ENCODE measurements at regions not wholly inside any gene's neighbourhood (a gene's known extent, or its start where the extent isn't known, plus 50 kb on each side); places are given as distances from the start of the nearest gene placed in this dataset.
A peak's percentile ranks its signal among the peaks of the same experiment; 100 is the strongest.

DNA sequence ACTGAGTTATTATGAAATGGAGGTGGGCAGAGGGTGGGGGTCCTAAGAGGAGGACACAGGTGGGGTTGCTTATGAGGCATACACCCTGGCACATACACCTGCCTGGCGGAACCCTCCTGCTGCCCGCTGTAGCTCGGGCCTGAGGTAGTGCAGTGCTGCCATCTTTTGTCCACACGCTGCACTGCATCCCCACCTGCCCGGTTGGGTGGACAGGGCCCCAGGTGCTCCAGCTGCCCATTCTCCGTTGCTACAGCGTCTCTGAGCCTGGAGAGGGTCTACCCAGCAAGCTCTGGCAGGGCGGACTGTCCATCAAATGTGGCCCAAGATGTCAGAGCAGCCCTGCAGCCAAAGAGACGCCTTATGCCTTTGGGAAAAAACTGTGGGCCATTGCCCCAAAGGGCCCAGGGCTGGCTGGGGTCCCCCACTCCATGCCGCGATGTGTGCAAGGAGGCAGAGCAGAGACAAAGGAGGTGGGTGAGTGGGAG, 131.2 kb downstream of the BUD13 start:
- no peak for DNase-seq

DNA sequence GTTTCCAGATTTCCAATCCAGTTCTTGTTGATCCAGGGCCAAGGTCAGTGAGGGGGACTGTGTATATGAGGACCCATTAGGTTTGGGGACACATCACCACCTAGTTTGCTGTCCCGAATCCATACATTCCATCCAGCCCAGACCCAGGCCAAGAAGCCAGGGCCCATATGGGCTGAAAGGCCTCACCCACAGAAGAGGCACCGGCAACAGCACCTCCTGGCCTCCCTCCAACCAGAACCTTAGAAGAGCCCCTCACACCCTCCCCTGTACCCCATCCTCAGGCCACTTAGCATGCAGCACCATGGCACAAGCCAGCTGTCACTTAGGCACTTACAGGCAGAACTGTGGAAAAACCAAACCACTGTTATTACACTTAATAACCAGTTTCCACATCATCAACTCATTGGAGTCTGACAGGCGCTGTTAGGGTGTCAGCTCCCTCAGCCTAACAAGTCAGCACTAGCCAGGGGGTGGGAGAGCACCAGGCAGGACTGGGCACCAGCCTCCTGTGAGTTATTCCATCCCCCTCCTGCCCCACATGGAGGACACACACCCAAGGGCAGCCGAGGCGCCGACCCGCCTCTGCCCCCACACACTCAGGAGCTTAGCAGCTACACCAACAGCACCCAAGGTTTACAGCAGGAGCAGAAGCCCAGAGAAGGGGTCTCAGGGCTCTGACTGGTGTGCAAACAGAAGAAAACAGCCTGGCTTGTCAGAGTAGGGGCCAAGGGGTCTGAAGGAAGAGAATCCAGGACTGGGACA, 132.0 kb downstream of the BUD13 start:
- no peak for DNase-seq

DNA sequence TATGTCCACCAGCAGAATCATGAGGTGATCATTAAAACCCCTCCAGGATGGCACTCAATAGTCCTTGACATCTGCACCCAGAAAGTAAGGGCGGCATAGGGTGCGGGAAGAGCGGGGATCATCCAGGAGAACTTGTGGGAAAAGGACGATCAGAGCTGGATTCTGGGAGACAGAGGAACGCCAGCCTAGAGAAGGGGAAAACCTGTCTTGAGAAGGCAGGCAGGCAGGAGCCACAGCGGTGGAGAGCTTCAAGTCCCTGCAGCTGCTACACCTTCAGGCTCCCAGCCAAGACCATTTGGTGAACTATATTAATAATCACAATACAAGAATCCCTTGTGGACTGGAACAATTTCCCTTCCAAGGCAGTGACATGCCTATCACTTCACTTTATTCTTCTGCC, 134.3 kb downstream of the BUD13 start:
- DNase-seq: no peak

DNA sequence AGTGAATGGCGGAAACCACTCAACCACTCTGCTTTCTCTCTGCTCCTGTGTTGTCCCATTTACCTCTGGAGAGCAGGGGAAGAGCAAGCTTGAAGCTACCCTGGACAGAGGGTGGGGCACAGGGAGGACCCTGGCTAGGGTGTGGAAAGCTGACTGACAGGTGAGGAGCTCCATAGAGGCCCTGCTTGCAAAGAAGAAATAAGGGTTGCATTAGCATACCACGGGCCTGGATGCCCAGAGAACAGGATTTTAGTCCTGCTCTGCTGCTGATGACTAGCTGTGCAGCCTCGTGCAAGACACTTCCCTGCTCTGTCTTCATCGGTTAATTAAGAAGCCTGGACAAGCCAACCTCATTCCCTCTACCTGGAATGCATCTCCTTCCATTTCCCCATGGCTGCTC, 135.0 kb downstream of the BUD13 start:
- no peak for DNase-seq

DNA sequence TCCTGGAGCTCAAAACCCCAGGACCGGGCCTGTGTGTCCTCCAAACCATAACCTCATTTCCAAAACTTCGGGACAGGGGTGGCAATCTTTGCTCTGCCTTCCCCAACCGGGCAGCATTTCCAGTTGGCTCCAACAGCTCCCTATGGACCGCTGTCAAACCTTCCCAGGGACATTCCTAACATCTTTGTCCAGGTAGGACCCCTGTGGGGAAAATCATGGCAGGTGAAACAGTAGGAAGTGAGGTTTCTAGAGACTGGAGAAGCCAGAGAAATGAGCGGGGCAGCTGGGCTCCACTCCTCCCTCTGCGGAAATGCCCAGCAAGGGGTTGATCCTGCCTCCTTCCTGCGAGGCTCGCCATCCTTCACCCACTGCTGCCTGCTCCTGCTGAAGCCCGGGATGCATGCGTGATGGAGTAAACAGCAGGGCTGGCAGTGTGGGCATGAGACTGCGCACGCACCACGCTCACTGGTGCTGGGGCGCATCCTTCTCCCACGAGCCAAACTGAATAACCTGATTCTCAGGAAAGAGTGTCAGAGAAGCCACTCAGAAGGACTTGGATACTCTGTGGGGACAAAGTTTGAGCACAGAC, 136.4 kb downstream of the BUD13 start:
- DNase-seq: no peak

- DNase-seq: no peak
Measured at GRCh38 chr11:116631201-116631600, 141.6 kb downstream of the BUD13 start.

- DNase-seq: no peak
Measured at GRCh38 chr11:116618461-116618860, 154.3 kb downstream of the BUD13 start.

DNA sequence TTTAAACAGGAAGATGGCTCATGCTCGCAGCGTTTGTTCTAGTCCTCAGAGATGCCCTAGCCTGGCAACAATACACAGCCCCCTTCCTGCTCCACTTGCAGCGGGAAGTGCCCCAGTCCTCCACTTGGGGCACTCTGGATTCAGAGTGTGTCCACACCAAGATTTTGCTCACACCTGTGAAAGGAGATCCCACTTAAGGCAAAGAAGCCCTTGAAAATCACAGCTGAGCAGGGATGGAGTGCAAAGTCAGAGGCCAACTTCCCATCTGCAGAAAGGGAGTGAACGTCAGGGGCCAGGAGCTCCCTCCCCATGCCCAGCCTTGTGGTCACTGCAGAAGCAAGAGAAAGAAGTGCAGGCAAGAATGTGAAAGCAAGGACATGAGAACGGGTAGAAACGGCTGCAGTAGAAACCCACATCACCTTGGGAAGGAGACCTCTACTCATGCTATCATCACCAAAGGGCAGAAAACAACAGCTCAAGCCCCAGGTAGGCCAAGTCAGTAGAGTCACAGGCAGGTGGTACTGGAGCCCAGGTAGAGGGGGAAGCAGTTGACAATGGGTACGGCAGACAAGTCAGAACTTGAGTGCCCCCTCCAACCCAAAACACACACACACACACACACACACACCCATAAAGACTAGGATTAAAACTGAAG, 157.4 kb downstream of the BUD13 start:
- no peak for DNase-seq

DNA sequence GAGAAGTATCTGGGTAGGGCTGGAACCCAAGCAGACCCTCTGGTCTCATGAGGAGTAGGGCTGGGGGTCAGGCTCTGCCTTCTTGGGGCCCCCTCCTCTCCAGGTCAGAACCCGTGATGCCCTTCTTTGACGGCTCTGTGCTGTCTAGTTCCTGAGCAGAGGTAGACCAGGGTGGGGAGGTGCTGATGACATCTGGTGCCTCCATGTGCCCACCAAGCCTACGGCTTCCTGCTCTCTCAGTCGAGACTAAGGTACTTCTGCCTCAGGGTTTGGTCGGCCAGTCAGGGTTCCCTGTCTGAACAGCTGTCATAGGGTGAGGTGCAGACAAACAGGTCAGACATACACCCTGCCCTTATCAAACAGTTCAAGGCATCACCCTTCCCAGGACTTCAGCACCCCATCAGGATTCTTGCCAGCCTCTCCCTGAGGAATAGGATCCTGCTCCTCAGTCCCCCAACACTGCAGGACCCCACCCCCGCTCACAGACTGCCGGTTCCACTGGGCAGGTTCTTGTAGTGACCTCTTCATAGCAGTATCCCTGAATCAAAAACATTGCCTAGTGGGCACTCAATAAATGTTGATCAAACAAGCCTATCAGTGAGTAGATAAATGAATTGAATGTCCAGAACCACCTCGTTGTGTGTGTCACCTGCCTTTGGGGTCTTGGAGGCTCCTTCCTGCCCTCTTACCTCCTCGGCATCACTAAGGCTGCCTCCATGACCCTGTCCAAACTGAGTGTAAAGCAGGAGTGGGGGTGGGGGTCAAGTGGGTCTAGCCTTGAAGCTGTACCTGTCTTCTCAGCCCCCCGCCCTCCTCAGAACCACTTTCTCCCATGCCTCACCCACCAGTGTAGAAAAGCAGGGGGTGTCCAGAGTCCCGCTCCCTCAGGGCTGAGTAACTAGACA, 158.2 kb downstream of the BUD13 start:
- DNase-seq: no peak

DNA sequence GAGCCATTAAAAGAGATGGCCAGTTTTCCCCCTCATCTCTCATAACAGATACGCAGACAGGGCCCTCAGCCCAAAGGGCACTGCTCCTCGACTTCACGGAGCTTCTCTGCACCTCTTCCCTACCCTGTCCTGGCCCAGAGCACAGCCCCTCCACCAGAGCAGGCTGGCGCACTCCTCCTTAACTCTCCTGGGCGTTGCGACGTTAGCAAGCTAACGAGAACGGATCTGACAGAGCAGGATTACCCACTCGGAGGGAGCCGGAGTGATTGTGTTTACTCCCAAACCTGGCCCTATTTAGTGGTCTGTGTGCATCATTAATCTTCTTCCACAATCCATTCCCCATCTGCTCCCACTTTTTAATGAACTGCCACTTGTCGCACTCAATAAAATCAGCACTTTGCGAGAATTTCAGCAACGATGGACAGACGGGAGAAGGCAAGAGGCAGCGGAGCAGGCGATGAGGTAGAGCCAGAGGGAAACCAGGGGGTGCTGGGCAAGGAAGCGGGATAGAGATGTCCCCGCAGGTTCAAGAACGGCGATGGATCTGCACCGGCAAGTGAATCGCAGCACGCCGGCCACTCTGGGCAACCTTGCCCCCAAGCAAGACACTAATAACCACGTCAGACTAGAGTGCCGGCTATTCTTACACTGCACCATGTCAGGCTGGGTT, 159.4 kb downstream of the BUD13 start:
- no peak for DNase-seq

- no peak for DNase-seq
Measured at GRCh38 chr11:116611998-116612620, 160.7 kb downstream of the BUD13 start.

DNA sequence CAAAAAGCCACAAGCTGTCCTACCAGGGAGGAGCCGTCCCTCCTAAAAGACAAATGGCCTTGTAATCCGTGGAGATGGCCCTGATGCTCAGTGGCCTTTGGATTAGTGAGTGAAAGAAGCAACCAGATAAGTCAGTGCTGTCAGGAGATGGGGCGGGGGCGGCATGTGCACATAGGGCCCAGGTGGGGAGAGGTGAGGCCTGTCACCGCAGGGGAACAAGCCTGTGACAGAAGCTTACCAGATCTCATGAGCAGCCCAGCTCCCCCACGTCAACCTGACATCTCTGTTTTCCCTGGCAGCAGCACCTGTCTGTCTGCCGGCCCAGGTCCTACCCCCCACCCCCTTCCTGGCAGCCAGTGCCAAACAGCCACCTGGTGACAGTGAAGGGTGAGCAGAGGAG, 162.6 kb downstream of the BUD13 start:
- DNase-seq: no peak

GRCh38 chr11:116607027-116607426, 165.8 kb downstream of the BUD13 start:
- no peak for DNase-seq

- DNase-seq: peak; percentile 28 to 47
Measured at GRCh38 chr11:116605543-116606459, 167.0 kb downstream of the BUD13 start.

DNA sequence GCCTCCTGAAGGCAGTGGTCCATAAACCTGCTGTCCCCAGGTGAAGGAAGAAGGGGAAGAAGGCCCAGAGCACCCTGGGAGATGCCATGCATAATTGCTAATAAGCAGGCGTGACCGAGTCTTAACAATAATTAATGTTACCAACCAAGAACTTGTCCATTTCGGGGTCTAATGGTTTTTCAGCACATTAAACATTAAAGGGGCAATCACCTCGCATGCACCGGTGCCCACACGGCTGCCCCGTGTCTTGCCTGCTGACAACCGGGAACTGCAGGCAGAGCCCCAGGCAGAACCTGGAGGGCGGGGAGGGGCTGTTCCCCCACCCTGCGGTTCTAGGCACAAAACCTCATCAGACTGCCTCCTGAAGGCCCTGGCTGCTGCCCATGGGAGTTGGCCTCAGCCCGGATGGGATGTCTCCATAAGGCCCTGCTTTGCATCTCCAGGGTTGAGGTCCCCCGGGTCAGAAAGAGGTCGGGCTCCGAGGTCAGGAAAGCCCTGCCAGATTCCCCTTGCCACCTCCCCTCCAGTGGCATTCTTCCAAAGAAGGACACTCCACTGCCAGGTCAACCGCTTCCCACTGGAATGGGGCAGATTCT, 169.0 kb downstream of the BUD13 start:
- no peak for DNase-seq

GRCh38 chr11:116602637-116602942, 170.2 kb downstream of the BUD13 start:
- no peak for DNase-seq

GRCh38 chr11:116601814-116602636, 170.8 kb downstream of the BUD13 start:
- DNase-seq: no peak

DNA sequence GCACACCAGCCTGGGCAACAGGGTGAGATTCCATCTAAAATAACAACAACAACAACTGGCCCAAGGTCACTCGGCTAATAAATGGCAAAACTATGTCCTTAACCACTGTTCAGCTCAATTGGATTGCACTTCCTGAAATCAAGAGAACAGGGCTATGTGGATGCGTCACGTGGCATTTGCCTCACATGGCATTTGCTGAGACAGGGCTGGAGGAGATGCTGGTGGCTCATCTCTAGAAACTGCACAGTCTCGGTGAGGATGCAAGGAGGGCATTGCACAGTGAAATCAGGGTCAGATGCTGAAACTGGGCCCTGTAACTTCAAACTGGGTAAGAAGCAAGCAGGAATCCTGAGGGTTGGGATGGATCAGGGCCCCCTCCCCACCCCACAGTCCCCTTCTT, 171.9 kb downstream of the BUD13 start:
- no peak for DNase-seq

- DNase-seq: no peak
Measured at GRCh38 chr11:116598556-116598955, 174.2 kb downstream of the BUD13 start.

- no peak for DNase-seq
Measured at GRCh38 chr11:116598036-116598435, 174.8 kb downstream of the BUD13 start.

Measured in AML-193 (cell line).